ENCODE measurements at regions not wholly inside any gene's neighbourhood (a gene's known extent, or its start where the extent isn't known, plus 50 kb on each side); places are given as distances from the start of the nearest gene placed in this dataset.
A peak's percentile ranks its signal among the peaks of the same experiment; 100 is the strongest.

GRCh38 chr3:115388166-115388565 is 235.1 kb upstream of the GAP43 start:
- Histone ChIP-seq H3K4me1 (ENCODE audit: control insufficient read depth in 1 of 2, low read depth in 2 of 2) (peaks cover 2 to 21% of the 10 kb centered on the region in 2 donors), H3K4me3 (peak overlapping the region; percentile 30), H3K27me3 (replicated peaks; ENCODE audit: insufficient read depth) (no peaks in the 10 kb centered on the region), H3K36me3 (no peaks in the 10 kb centered on the region), H3K27ac (peak overlapping the region; percentile 25 to 46), H3K9me3 (no peaks in the 10 kb centered on the region)
- no peak for TF ChIP-seq CTCF (IDR thresholded peaks at IDR 0.05)
- ATAC-seq (ENCODE audit: insufficient number of reproducible peaks, low FRiP score, low read depth) (no peak), DNase-seq (ENCODE audit: low spot score) (no peak)

GRCh38 chr3:115388811-115389210 is 234.5 kb upstream of the GAP43 start:
- ATAC-seq (ENCODE audit: insufficient number of reproducible peaks, low FRiP score, low read depth) = no peak
- no peak for TF ChIP-seq CTCF (IDR thresholded peaks at IDR 0.05)
- Histone ChIP-seq H3K36me3 (no peaks in the 10 kb centered on the region), H3K9me3 (no peaks in the 10 kb centered on the region), H3K27me3 (replicated peaks; ENCODE audit: insufficient read depth) (no peaks in the 10 kb centered on the region), H3K27ac (peak overlapping the region; percentile 25 to 46), H3K4me1 (ENCODE audit: control insufficient read depth in 1 of 2, low read depth in 2 of 2) (peaks cover 2 to 21% of the 10 kb centered on the region in 2 donors), H3K4me3 (no peak overlapping the region)
- DNase-seq (ENCODE audit: low spot score) = no peak

GRCh38 chr3:115396801-115397200 is 226.5 kb upstream of the GAP43 start:
- no peak for TF ChIP-seq CTCF (IDR thresholded peaks at IDR 0.05)
- H3K36me3 ChIP-seq = no peaks in the 10 kb centered on the region
- no peaks in the 10 kb centered on the region for H3K27me3 ChIP-seq (replicated peaks; ENCODE audit: insufficient read depth)
- H3K9me3 ChIP-seq = no peaks in the 10 kb centered on the region
- no peak overlapping the region for H3K27ac ChIP-seq
- no peak overlapping the region for H3K4me3 ChIP-seq
- no peak for DNase-seq (ENCODE audit: low spot score)
- no peak for ATAC-seq (ENCODE audit: insufficient number of reproducible peaks, low FRiP score, low read depth)
- H3K4me1 ChIP-seq (ENCODE audit: control insufficient read depth in 1 of 2, low read depth in 2 of 2) = peaks cover 8 to 16% of the 10 kb centered on the region in 2 donors

GRCh38 chr3:115397433-115397832 is 225.9 kb upstream of the GAP43 start:
- H3K9me3 ChIP-seq = no peaks in the 10 kb centered on the region
- H3K36me3 ChIP-seq = no peaks in the 10 kb centered on the region
- TF ChIP-seq CTCF (IDR thresholded peaks at IDR 0.05) = no peak
- no peak overlapping the region for H3K4me3 ChIP-seq
- H3K27ac ChIP-seq = no peak overlapping the region
- ATAC-seq (ENCODE audit: insufficient number of reproducible peaks, low FRiP score, low read depth) (no peak), DNase-seq (ENCODE audit: low spot score) (no peak)
- peaks cover 8 to 23% of the 10 kb centered on the region in 2 donors for H3K4me1 ChIP-seq (ENCODE audit: control insufficient read depth in 1 of 2, low read depth in 2 of 2)
- no peaks in the 10 kb centered on the region for H3K27me3 ChIP-seq (replicated peaks; ENCODE audit: insufficient read depth)

GRCh38 chr3:115398506-115398905 is 224.8 kb upstream of the GAP43 start:
- H3K4me1 ChIP-seq (ENCODE audit: control insufficient read depth in 1 of 2, low read depth in 2 of 2) = peaks cover 8 to 27% of the 10 kb centered on the region in 2 donors
- no peak for ATAC-seq (ENCODE audit: insufficient number of reproducible peaks, low FRiP score, low read depth)
- H3K27me3 ChIP-seq (replicated peaks; ENCODE audit: insufficient read depth) = no peaks in the 10 kb centered on the region
- no peaks in the 10 kb centered on the region for H3K9me3 ChIP-seq
- TF ChIP-seq CTCF (IDR thresholded peaks at IDR 0.05) = no peak
- no peaks in the 10 kb centered on the region for H3K36me3 ChIP-seq
- H3K27ac ChIP-seq = no peak overlapping the region
- H3K4me3 ChIP-seq = no peak overlapping the region
- no peak for DNase-seq (ENCODE audit: low spot score)

All from thoracic aorta (tissue), 2 donors.